Loucy (cell line): ENCODE measurements at regions not wholly inside any gene's neighbourhood (a gene's known extent, or its start where the extent isn't known, plus 50 kb on each side); places are given as distances from the start of the nearest gene placed in this dataset.

ENCODE experiments used
- H2AFZ ChIP-seq: fragments of 200-600 bp; sonication (generic); 2 replicates; pipeline ENCODE4 v1.6.0; 2016; ENCODE audit warnings: antibody characterized with exemption, mild to moderate bottlenecking, low read length, moderate library complexity
- H3F3A ChIP-seq: fragments of 200-600 bp; 2 replicates; pipeline ENCODE4 v1.6.0; 2016; ENCODE audit warnings: antibody characterized with exemption, low read depth, mild to moderate bottlenecking
- H3K27me3 ChIP-seq: fragments of 200-600 bp; sonication (generic); 2 replicates; pipeline ENCODE4 v1.6.1; 2014; ENCODE audit warnings: low read length, mild to moderate bottlenecking; ENCODE audit not compliant: insufficient read depth, poor library complexity, severe bottlenecking
- H3K36me3 ChIP-seq: fragments of 200-600 bp; sonication (generic); 2 replicates; pipeline ENCODE4 v1.6.1; 2016; ENCODE audit warnings: low read length; ENCODE audit not compliant: insufficient read depth
- H3K4me1 ChIP-seq: fragments of 200-600 bp; sonication (generic); 2 replicates; pipeline ENCODE4 v1.5.1; 2014; ENCODE audit warnings: low read length, mild to moderate bottlenecking; ENCODE audit not compliant: insufficient read depth, poor library complexity, severe bottlenecking
- H3K4me2 ChIP-seq: fragments of 200-600 bp; sonication (generic); 2 replicates; pipeline ENCODE4 v1.6.0; 2014; ENCODE audit warnings: antibody characterized with exemption, low read length, low read depth, mild to moderate bottlenecking; ENCODE audit not compliant: poor library complexity, severe bottlenecking
- H3K4me3 ChIP-seq: fragments of 200-600 bp; sonication (generic); 2 replicates; pipeline ENCODE4 v1.5.1; 2014; ENCODE audit warnings: low read length, mild to moderate bottlenecking, mixed read lengths; ENCODE audit not compliant: poor library complexity, severe bottlenecking
- H3K79me2 ChIP-seq: fragments of 200-600 bp; sonication (generic); 2 replicates; pipeline ENCODE4 v1.6.1; 2014; ENCODE audit warnings: low read length; ENCODE audit not compliant: insufficient read depth
- H3K9ac ChIP-seq: fragments of 200-600 bp; sonication (generic); 2 replicates; pipeline ENCODE4 v1.6.0; 2014; ENCODE audit warnings: mild to moderate bottlenecking, low read depth, low read length, moderate library complexity; ENCODE audit not compliant: poor library complexity, severe bottlenecking
- H3K9me2 ChIP-seq: fragments of 200-600 bp; sonication (generic); replicated peaks from 2 replicates; pipeline ENCODE4 v1.6.1; 2016; ENCODE audit warnings: low read depth, low read length, mixed read lengths
- H3K9me3 ChIP-seq: fragments of 200-600 bp; sonication (generic); 2 replicates; pipeline ENCODE4 v1.6.1; 2014; ENCODE audit warnings: mild to moderate bottlenecking, antibody characterized with exemption, low read length, low read depth; ENCODE audit not compliant: insufficient read depth
- H4K20me1 ChIP-seq: fragments of 200-600 bp; sonication (generic); 2 replicates; pipeline ENCODE4 v1.6.0; 2014; ENCODE audit warnings: antibody characterized with exemption, low read length, mild to moderate bottlenecking; ENCODE audit not compliant: insufficient read depth, poor library complexity, severe bottlenecking
- EZH2phosphoT487 ChIP-seq: fragments of 200-600 bp; IDR thresholded peaks from 2 replicates; pipeline ENCODE4 v1.6.1; 2018; ENCODE audit warnings: antibody characterized with exemption, mild to moderate bottlenecking, moderate library complexity, borderline replicate concordance
- TF ChIP-seq, protein P1 (sequence below): fragments of 200-600 bp; sonication (generic); conservative IDR thresholded peaks from 2 replicates; pipeline ENCODE4 v1.5.1; 2014; ENCODE audit warnings: mild to moderate bottlenecking, antibody characterized with exemption, low read length

DNA sequence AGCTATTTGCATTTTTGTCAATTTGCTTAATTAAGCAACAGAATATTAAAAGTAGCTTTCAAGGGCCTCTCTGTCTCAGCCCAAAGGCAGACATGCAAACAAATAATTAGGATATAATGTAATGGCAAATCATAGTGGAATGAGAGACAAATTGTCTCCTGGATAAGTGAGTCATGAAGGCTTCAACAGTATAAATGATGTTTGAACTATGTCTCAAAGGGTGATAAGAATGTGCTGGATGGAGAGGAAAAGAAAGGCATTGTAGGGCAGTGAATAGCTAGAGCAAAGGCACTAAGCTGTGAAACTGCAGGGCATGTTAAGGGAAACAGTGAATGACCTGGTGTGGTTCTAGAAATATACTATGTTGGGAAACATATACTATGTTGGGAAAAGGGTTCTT, 53.5 kb upstream of the PPP1R12A start:
- Histone ChIP-seq H2AFZ (no peak overlapping the region), H3K36me3 (no peaks in the 10 kb centered on the region), H3K9ac (no peak overlapping the region), H3K4me2 (no peak overlapping the region), H3K79me2 (no peaks in the 10 kb centered on the region), H3F3A (no peaks in the 10 kb centered on the region), H3K4me1 (no peaks in the 10 kb centered on the region), H3K9me2 (no peaks in the 10 kb centered on the region), H3K9me3 (no peaks in the 10 kb centered on the region), H4K20me1 (no peaks in the 10 kb centered on the region), H3K27me3 (no peaks in the 10 kb centered on the region), H3K4me3 (no peak overlapping the region)
- no peak for TF ChIP-seq EZH2phosphoT487
- TF ChIP-seq, protein P1, sequence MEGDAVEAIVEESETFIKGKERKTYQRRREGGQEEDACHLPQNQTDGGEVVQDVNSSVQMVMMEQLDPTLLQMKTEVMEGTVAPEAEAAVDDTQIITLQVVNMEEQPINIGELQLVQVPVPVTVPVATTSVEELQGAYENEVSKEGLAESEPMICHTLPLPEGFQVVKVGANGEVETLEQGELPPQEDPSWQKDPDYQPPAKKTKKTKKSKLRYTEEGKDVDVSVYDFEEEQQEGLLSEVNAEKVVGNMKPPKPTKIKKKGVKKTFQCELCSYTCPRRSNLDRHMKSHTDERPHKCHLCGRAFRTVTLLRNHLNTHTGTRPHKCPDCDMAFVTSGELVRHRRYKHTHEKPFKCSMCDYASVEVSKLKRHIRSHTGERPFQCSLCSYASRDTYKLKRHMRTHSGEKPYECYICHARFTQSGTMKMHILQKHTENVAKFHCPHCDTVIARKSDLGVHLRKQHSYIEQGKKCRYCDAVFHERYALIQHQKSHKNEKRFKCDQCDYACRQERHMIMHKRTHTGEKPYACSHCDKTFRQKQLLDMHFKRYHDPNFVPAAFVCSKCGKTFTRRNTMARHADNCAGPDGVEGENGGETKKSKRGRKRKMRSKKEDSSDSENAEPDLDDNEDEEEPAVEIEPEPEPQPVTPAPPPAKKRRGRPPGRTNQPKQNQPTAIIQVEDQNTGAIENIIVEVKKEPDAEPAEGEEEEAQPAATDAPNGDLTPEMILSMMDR: no peak

DNA sequence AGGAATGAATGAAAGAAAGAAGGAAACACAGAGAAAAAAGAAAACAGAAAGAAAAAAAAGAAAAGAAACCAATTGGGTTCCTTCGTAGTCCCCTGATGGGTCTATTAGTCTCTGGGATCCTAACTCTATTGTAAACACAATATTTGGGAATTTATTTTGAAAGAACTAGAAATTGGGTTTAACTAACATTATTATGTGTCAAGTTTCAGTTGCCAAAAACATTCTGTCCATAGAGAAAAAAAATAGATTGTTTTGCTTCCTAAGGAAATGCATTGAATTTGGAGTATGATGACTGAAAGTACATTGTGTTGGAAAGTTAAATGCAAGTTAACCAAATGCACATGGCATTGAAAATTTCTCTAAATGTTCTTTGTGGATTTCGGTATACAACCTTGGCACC, 52.8 kb upstream of the PPP1R12A start:
- H3F3A ChIP-seq: no peaks in the 10 kb centered on the region
- no peak overlapping the region for H3K4me2 ChIP-seq
- H3K4me3 ChIP-seq: no peak overlapping the region
- H3K9ac ChIP-seq: no peak overlapping the region
- H3K36me3 ChIP-seq: no peaks in the 10 kb centered on the region
- no peaks in the 10 kb centered on the region for H3K9me2 ChIP-seq
- no peak overlapping the region for H2AFZ ChIP-seq
- H4K20me1 ChIP-seq: no peaks in the 10 kb centered on the region
- H3K79me2 ChIP-seq: no peaks in the 10 kb centered on the region
- no peaks in the 10 kb centered on the region for H3K9me3 ChIP-seq
- no peaks in the 10 kb centered on the region for H3K27me3 ChIP-seq
- no peaks in the 10 kb centered on the region for H3K4me1 ChIP-seq
- TF ChIP-seq, protein P1: no peak
- TF ChIP-seq EZH2phosphoT487: no peak
